ENCODE measurements at regions not wholly inside any gene's neighbourhood (a gene's known extent, or its start where the extent isn't known, plus 50 kb on each side); places are given as distances from the start of the nearest gene placed in this dataset.

DNA sequence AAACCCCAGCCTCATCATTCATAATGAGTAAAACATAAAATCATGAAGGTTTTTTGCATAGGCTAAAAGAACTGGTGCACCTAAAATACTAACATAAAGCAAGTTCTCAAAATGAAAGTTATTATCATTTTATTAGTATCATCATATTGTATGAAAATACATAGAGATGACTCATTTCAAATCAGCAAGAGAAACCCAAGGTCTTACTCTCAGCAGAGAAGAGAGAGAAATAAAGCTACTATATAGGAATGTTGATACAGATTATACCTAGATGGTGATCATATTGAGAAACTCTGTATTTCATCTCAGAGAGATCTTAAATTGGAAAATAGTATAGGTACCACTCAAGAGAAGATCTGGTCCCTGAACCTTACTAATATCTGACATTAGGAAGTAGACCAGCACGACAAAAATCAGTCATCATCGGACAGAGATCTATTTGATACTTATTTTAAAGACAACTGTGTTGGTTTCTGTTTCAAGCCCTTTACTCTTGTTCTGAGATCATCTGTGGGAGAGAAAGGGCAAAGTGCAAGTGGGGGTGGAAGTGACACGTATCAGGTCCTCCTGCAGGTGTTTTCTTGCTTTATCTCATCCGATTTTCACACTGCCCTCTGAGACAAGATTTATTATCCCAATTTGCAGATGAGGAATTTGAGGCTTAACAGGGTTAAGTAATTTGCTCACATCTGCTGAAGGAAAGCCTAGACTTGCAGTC is 532.3 kb downstream of the MAFB start:
- DNase-seq (ENCODE audit: low read depth): no peak

- no peak for DNase-seq (ENCODE audit: low read depth)
Measured at GRCh38 chr20:40154514-40154913, 534.5 kb downstream of the MAFB start.

DNA sequence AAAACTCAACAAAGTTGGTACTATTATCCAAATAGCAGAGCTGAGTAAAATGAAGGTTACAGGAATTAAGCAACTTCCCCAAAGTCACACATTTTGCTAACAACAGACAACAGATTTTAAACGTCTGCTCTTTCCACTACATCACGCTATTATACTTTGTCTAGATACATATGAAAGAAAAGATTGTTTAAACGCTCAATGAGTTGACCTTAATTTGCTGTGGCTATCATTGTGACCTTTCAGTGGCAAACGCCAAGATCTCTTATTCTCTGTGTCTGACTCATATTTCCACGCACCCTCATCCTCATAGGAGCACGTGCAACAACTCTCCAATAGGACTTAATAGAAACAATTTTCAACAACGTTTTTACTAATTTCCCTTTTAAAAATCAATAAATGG is 540.1 kb downstream of the MAFB start:
- DNase-seq (ENCODE audit: low read depth): no peak

- no peak for DNase-seq (ENCODE audit: low read depth)
Measured at GRCh38 chr20:40146071-40146470, 543.0 kb downstream of the MAFB start.

DNA sequence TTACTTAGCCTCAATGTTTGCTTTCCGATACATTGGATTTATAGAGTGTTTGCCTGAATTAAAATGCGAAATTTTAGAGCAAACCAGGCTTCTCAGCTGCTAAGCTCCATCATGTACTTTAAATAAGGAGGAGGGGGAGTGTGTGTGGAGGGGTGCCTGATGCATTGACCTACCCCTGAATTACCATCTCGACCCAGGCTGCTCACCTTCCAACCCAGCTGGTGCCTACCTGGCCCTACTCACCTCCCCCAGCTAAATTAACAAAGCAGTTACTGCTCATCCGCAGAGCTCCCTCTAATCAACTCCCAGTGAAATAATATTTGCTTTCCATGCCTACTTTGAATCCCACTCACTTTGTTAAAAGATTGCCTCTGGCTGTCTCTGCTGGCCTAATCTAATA is 544.5 kb downstream of the MAFB start:
- no peak for DNase-seq (ENCODE audit: low read depth)

DNA sequence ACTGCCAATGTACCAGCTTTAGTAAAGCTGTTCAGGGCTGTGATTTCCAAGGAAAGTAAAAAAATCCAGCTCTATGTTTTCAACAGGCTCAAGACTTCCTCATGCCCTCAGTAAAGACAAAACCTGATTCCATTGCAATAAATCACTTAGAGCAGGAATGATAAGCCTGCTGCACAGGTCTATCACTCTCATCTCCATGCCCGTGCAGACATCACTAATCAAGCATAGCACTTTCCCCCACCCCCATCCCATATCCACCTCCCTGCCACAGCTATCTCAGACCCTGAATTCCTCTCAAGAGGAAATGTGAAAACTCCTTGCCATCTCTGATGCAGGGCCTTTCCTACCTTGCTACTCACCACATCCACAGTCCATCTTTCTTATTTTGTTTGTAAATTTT is 554.9 kb downstream of the MAFB start:
- no peak for DNase-seq (ENCODE audit: low read depth)

- DNase-seq (ENCODE audit: low read depth): no peak
Measured at GRCh38 chr20:40120827-40121226, 568.2 kb downstream of the MAFB start.

- DNase-seq (ENCODE audit: low read depth): no peak
Measured at GRCh38 chr20:40111282-40111681, 577.8 kb downstream of the MAFB start.

DNA sequence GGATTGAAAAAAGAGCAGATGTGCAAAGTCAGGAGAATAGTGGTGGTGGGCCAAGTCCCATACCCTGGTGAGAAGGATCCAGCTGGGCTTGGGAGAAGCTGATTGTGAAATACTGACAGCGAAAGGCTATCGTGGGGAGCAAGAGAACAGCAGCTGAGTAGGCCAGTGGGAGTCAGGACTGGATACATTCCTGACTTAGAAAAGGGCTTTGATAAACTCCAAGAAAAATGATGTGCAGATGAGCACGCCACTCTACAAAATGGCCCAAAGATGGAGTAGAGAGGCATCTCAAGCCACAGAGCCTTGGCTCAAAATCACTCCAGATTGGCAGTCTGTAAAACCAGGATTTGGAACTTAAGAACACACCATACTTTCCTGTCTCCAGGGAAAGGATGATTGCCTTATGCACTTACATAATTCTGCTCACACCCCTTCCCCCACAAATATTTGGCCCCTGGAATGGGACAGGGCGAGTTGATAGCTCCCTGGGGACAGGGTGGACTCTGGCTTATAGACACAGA is 578.7 kb downstream of the MAFB start:
- no peak for DNase-seq (ENCODE audit: low read depth)

GRCh38 chr20:40109136-40109535 is 579.9 kb downstream of the MAFB start:
- DNase-seq (ENCODE audit: low read depth): no peak

GRCh38 chr20:40108321-40108720 is 580.7 kb downstream of the MAFB start:
- DNase-seq (ENCODE audit: low read depth): no peak

GRCh38 chr20:40104959-40105358 is 584.1 kb downstream of the MAFB start:
- DNase-seq (ENCODE audit: low read depth): no peak

DNA sequence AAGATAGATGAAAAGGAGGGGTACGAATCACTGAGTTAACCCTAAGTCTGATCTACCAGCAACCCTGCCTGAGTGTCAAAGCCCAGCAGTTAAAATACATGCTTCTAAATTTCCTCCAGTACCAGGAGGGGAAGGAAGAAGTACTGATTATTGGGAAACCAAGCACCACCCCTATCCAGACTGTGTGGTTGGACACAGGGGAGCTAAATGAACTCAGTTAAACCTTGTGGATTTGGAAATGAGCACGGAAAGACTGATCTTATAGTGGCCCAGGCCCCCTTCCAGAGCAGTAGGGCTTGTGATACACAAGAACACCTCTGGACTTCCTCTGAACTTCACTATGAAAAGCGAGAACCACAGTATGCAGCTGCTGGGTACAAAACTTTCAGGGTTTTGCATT is 585.6 kb downstream of the MAFB start:
- no peak for DNase-seq (ENCODE audit: low read depth)

GRCh38 chr20:40101560-40101959 is 587.5 kb downstream of the MAFB start:
- no peak for DNase-seq (ENCODE audit: low read depth)

GRCh38 chr20:40100261-40100660 is 588.8 kb downstream of the MAFB start:
- no peak for DNase-seq (ENCODE audit: low read depth)

GRCh38 chr20:40090236-40090635 is 598.8 kb downstream of the MAFB start:
- DNase-seq (ENCODE audit: low read depth): no peak

DNA sequence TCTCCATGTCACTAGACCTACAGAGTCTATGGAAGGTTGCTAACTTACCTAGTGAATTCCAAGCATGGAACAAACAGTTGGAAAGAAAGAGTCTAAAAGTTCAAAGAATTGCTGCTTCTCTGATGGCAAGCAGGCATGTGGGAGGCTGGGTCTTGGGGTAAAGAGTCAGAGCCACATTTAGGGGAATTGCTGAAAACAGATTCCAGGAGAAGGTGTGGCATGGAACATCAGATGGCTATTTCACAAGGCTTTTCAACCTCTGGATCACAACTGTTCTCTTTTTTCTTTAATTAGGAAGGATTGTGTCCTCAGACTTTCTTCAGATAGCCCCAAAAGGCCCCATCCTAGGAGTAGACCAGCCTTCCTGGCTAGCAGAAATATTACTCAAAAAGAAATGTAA is 601.5 kb downstream of the MAFB start:
- DNase-seq (ENCODE audit: low read depth): no peak

DNA sequence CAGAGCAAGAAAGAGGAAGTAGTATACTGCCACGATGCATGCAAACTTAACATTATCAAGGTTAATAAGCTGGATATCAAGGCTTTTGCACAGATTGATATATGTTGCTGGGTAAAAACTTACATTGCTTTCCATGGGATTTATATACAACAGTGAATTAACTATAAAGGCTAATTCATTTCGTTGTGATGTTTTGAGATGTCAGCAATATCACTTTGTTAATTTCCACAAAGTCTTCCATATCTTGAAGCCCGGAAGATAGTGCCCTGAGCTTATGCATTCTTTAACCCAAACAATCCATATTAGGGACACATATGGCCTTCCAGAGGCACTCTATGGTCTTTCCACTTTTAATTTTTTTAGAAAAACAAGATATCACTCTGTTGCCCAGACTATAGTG is 603.5 kb downstream of the MAFB start:
- DNase-seq (ENCODE audit: low read depth): no peak

DNA sequence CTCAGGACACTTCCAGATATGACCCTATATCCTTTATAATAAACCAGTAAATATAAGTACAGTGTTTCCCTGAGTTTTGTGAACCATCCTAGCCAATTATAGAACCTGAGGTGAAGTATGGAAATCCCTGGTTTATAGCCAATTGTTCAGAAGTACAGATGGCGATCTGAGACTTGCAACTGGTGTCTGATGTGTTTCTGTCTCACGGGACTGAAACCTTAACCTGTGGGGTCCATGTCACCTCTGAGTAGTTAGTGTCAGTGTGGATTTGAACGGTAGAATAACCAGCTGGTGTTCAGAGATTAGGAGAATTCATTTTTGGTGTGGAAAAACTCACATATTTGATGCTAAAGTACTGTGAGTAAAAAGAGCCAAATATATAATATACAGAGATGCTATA is 606.6 kb downstream of the MAFB start:
- no peak for DNase-seq (ENCODE audit: low read depth)

DNA sequence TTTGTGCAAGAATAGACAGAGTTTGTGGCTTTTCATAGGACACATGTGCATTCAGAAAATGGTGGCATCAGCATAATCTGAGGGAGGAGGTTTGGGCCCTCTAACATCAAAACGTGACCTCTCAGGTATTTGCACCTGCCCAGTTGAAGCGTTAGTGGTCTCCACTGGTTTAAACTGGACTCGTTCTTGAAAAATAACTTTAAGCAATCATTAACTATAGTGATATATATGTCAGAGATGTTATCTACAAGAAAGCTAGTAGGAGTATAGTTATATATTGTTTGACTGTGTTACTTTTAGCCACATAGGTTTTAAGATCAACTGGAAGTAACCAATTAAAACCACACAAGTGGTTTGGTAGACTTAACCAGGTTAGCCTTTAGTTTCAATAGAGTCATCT is 607.4 kb downstream of the MAFB start:
- DNase-seq (ENCODE audit: low read depth): no peak

DNA sequence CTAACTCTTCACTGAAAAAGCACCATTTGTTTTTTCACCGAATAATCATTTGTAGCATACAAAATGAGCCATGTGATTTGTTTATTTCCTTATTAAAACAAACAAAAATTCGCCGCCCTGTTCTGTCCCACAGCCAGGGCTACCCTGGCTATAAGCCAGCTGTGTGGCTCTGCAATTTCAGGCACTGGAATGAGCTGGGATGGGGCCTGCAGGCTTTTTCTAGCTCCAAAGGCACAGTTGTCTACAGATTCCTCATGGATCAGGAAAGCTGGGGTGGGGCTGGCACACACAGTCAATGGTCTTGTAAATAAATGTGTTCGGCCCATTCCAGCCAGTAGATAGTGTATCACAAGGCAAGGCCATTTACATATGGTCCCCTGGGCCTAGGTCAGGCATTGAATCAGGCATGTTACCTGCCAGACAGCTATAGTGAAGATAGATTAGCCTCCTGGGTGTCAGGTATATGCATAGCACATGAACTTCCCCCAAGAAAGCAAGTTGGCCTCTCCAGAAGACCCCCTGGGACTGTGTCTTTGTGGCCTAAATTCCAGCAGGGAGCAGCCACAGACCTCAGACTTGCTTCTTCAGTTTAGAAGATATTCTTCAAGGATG is 608.9 kb downstream of the MAFB start:
- no peak for DNase-seq (ENCODE audit: low read depth)

DNA sequence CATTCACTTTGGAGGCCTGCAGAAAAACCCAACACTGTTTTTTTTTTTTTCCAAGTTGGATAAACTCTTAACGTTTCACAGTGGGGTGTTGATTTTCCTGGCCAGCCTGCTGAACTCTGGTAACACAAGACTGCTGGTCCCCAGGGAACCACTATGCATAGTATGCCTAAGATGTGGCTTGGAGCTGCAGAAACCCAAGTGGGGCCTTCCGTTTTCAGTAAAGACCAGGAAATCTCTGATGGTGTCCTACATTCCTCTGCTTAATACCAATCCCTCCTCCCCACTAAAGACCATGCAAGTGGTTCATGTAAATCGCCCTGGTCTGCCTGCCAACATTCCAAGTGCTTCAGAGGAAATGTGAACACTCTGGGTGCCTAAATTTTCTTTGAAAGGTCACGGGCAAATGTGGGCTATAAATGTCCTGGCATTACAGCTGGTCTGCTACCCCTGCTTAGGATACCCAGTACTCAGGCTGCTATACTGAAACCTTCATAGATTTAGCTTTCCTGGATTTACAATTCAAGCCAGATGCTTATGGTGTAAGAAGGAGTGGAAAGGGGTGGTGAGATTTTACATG is 615.4 kb downstream of the MAFB start:
- no peak for DNase-seq (ENCODE audit: low read depth)

- DNase-seq (ENCODE audit: low read depth): no peak
Measured at GRCh38 chr20:40072907-40073306, 616.1 kb downstream of the MAFB start.

- DNase-seq (ENCODE audit: low read depth): no peak
Measured at GRCh38 chr20:40056171-40056570, 632.9 kb downstream of the MAFB start.

Data from amniotic epithelial cell (primary cell).